Parathyroid adenoma (tissue), 2 donors: ENCODE measurements at regions not wholly inside any gene's neighbourhood (a gene's known extent, or its start where the extent isn't known, plus 50 kb on each side); places are given as distances from the start of the nearest gene placed in this dataset.

ENCODE experiments used
- H2AFZ ChIP-seq: fragments of 300-600 bp; sonication (generic); one replicate; pipeline ENCODE4 v1.7.0; 2017; ENCODE audit warnings: antibody characterized with exemption, mild to moderate bottlenecking
- H3K27ac ChIP-seq: fragments of 300-600 bp; sonication (generic); one replicate; pipeline ENCODE4 v1.7.0; 2017
- H3K27me3 ChIP-seq: fragments of 300-600 bp; sonication (generic); one replicate; pipeline ENCODE4 v1.7.0; 2017; ENCODE audit warnings: low read length; ENCODE audit not compliant: control insufficient read depth, insufficient read depth
- H3K36me3 ChIP-seq: fragments of 300-600 bp; sonication (generic); one replicate; pipeline ENCODE4 v1.7.0; 2017; ENCODE audit warnings: low read length; ENCODE audit not compliant: control insufficient read depth, insufficient read depth
- H3K4me1 ChIP-seq: fragments of 300-600 bp; sonication (generic); one replicate; pipeline ENCODE4 v1.7.0; 2017; ENCODE audit warnings: control low read depth
- H3K4me2 ChIP-seq: fragments of 300-600 bp; sonication (generic); one replicate; pipeline ENCODE4 v1.7.0; 2017; ENCODE audit warnings: low read length
- H3K4me3 ChIP-seq: fragments of 300-600 bp; sonication (generic); one replicate; pipeline ENCODE4 v1.7.0; 2017; ENCODE audit warnings: low read depth, low read length
- H3K79me2 ChIP-seq: fragments of 300-600 bp; sonication (generic); one replicate; pipeline ENCODE4 v1.7.0; 2017; ENCODE audit warnings: control low read depth
- H3K9ac ChIP-seq: fragments of 300-600 bp; sonication (generic); one replicate; pipeline ENCODE4 v1.7.0; 2017; ENCODE audit warnings: mild to moderate bottlenecking
- H3K9me3 ChIP-seq: fragments of 300-600 bp; sonication (generic); one replicate; pipeline ENCODE4 v1.7.0; 2017; ENCODE audit warnings: low read length; ENCODE audit not compliant: control insufficient read depth
- CTCF ChIP-seq: fragments of 300-600 bp; sonication (generic); IDR thresholded peaks from one replicate; pipeline ENCODE4 v1.7.0; 2017; ENCODE audit warnings: antibody characterized with exemption, mild to moderate bottlenecking
- donor health status: primary hyperparathyroidism.

- Histone ChIP-seq H3K4me2 (no peak overlapping the region), H3K27me3 (no peaks in the 10 kb centered on the region), H3K36me3 (no peaks in the 10 kb centered on the region), H3K4me1 (no peaks in the 10 kb centered on the region), H3K9me3 (no peaks in the 10 kb centered on the region), H3K9ac (no peak overlapping the region), H3K27ac (no peak overlapping the region), H2AFZ (no peak overlapping the region), H3K79me2 (no peaks in the 10 kb centered on the region), H3K4me3 (no peak overlapping the region)
- no peak for TF ChIP-seq CTCF
Measured at GRCh38 chr5:61924251-61924650, 381.8 kb upstream of the KIF2A start.

GRCh38 chr5:61926911-61927310, 379.1 kb upstream of the KIF2A start:
- Histone ChIP-seq H2AFZ (no peak overlapping the region), H3K9me3 (no peaks in the 10 kb centered on the region), H3K79me2 (no peaks in the 10 kb centered on the region), H3K9ac (no peak overlapping the region), H3K27ac (no peak overlapping the region), H3K4me1 (no peaks in the 10 kb centered on the region), H3K27me3 (no peaks in the 10 kb centered on the region), H3K4me3 (no peak overlapping the region), H3K4me2 (no peak overlapping the region), H3K36me3 (no peaks in the 10 kb centered on the region)
- no peak for TF ChIP-seq CTCF

GRCh38 chr5:61931236-61931635, 374.8 kb upstream of the KIF2A start:
- Histone ChIP-seq H3K9me3 (no peaks in the 10 kb centered on the region), H3K27me3 (no peaks in the 10 kb centered on the region), H3K4me3 (no peak overlapping the region), H2AFZ (no peak overlapping the region), H3K4me2 (no peak overlapping the region), H3K36me3 (no peaks in the 10 kb centered on the region), H3K4me1 (no peaks in the 10 kb centered on the region), H3K9ac (no peak overlapping the region), H3K79me2 (no peaks in the 10 kb centered on the region), H3K27ac (no peak overlapping the region)
- TF ChIP-seq CTCF, result no peak

GRCh38 chr5:61933787-61934626, 372.0 kb upstream of the KIF2A start:
- Histone ChIP-seq H2AFZ (no peak overlapping the region), H3K4me3 (no peak overlapping the region), H3K27ac (no peak overlapping the region), H3K36me3 (no peaks in the 10 kb centered on the region), H3K9me3 (no peaks in the 10 kb centered on the region), H3K4me1 (no peaks in the 10 kb centered on the region), H3K4me2 (no peak overlapping the region), H3K27me3 (no peaks in the 10 kb centered on the region), H3K79me2 (no peaks in the 10 kb centered on the region), H3K9ac (no peak overlapping the region)
- peak; percentile 35 for TF ChIP-seq CTCF

GRCh38 chr5:61941637-61942036, 364.4 kb upstream of the KIF2A start:
- no peaks in the 10 kb centered on the region for H3K4me1 ChIP-seq
- H3K9ac ChIP-seq, result no peak overlapping the region
- no peaks in the 10 kb centered on the region for H3K27me3 ChIP-seq
- H3K4me3 ChIP-seq, result no peak overlapping the region
- H3K79me2 ChIP-seq, result no peaks in the 10 kb centered on the region
- no peak overlapping the region for H3K4me2 ChIP-seq
- H3K36me3 ChIP-seq, result no peaks in the 10 kb centered on the region
- H3K27ac ChIP-seq, result no peak overlapping the region
- no peaks in the 10 kb centered on the region for H3K9me3 ChIP-seq
- no peak overlapping the region for H2AFZ ChIP-seq
- no peak for TF ChIP-seq CTCF
